GM23338 (cell line): ENCODE measurements at regions not wholly inside any gene's neighbourhood (a gene's known extent, or its start where the extent isn't known, plus 50 kb on each side); places are given as distances from the start of the nearest gene placed in this dataset.

Experiments used
- ATAC-seq: fragments of 200-7000 bp; cut with Tn5 transposase; 3 replicates; pipeline ENCODE4 v1.9.1; 2020
- DNase-seq: peaks from one replicate; pipeline ENCODE4 v3.0.0-alpha.2; 2015; ENCODE audit warnings: low spot score
- H2AFZ ChIP-seq: fragments of 200-600 bp; sonication (generic); 2 replicates; pipeline ENCODE4 v1.8.0; 2016; ENCODE audit warnings: antibody characterized with exemption, mild to moderate bottlenecking, moderate library complexity
- H3F3A ChIP-seq: fragments of 200-600 bp; sonication (generic); replicated peaks from 2 replicates; pipeline ENCODE4 v1.8.0; 2017; ENCODE audit warnings: antibody characterized with exemption, mixed run types, low read depth
- H3K27ac ChIP-seq: fragments of 200-600 bp; sonication (generic); 2 replicates; pipeline ENCODE4 v1.6.1; 2016; ENCODE audit warnings: low read depth
- H3K27me3 ChIP-seq: fragments of 200-600 bp; sonication (generic); 2 replicates; pipeline ENCODE4 v1.8.0; 2016; ENCODE audit warnings: mild to moderate bottlenecking, mixed run types, moderate library complexity; ENCODE audit not compliant: insufficient read depth
- H3K36me3 ChIP-seq: fragments of 200-600 bp; sonication (generic); 2 replicates; pipeline ENCODE4 v1.8.0; 2016; ENCODE audit warnings: mild to moderate bottlenecking; ENCODE audit not compliant: insufficient read depth
- H3K4me1 ChIP-seq: fragments of 200-600 bp; sonication (generic); 2 replicates; pipeline ENCODE4 v1.8.0; 2016; ENCODE audit warnings: mild to moderate bottlenecking, moderate library complexity; ENCODE audit not compliant: insufficient read depth
- H3K4me2 ChIP-seq: fragments of 200-600 bp; sonication (generic); 2 replicates; pipeline ENCODE4 v1.7.1; 2017; ENCODE audit warnings: mixed run types
- H3K4me3 ChIP-seq: fragments of 200-600 bp; sonication (generic); 2 replicates; pipeline ENCODE4 v1.6.1; 2016; ENCODE audit warnings: mixed run types
- H3K79me2 ChIP-seq: fragments of 200-600 bp; sonication (generic); replicated peaks from 2 replicates; pipeline ENCODE4 v1.8.0; 2017; ENCODE audit warnings: mild to moderate bottlenecking; ENCODE audit not compliant: insufficient read depth
- H3K9me2 ChIP-seq: fragments of 200-600 bp; sonication (generic); 2 replicates; pipeline ENCODE4 v1.8.0; 2017; ENCODE audit not compliant: insufficient read depth
- H4K20me1 ChIP-seq: fragments of 200-600 bp; sonication (generic); replicated peaks from 2 replicates; pipeline ENCODE4 v1.8.0; 2017; ENCODE audit warnings: mild to moderate bottlenecking; ENCODE audit not compliant: insufficient read depth
- H3K27ac Mint-ChIP-seq: 2 replicates; pipeline ENCODE4 v1.8.0; 2020; ENCODE audit warnings: inconsistent platforms, mild to moderate bottlenecking, moderate library complexity, mixed read lengths
- H3K27me3 Mint-ChIP-seq: 3 replicates; pipeline ENCODE4 v1.8.0; 2022; ENCODE audit warnings: low read depth, mild to moderate bottlenecking, moderate library complexity, mixed read lengths, inconsistent platforms; ENCODE audit not compliant: insufficient read depth, poor library complexity
- H3K36me3 Mint-ChIP-seq: 3 replicates; pipeline ENCODE4 v1.8.0; 2021; ENCODE audit warnings: low read depth, mild to moderate bottlenecking, inconsistent platforms, moderate library complexity, mixed read lengths
- H3K4me1 Mint-ChIP-seq: 3 replicates; pipeline ENCODE4 v1.8.0; 2020; ENCODE audit warnings: mild to moderate bottlenecking, inconsistent platforms, mixed read lengths
- H3K4me3 Mint-ChIP-seq: 3 replicates; pipeline ENCODE4 v1.8.0; 2021; ENCODE audit warnings: moderate library complexity, mild to moderate bottlenecking, inconsistent platforms, mixed read lengths
- H3K9me3 Mint-ChIP-seq: 3 replicates; pipeline ENCODE4 v1.8.0; 2020; ENCODE audit warnings: moderate library complexity, mild to moderate bottlenecking, inconsistent platforms, mixed read lengths
- CREB1 ChIP-seq: fragments of 250-450 bp; sonication (Bioruptor Pico); IDR thresholded peaks from 2 replicates; pipeline ENCODE4 v1.5.0; 2020; ENCODE audit warnings: low read depth, mild to moderate bottlenecking, moderate library complexity
- CTCF ChIP-seq, 2 experiments: fragments of 200-600 bp in 1 of 2; sonication (generic) in 1 of 2; conservative IDR thresholded peaks; 2 replicates each; pipeline versions ENCODE4 v1.5.1 to v1.6.1; 2016 to 2017; ENCODE audit warnings: antibody characterized with exemption in 2 of 2, low read depth in 2 of 2, mild to moderate bottlenecking in 2 of 2, moderate library complexity in 1 of 2
- EZH2 ChIP-seq: fragments of 200-600 bp; sonication (generic); IDR thresholded peaks from one replicate; pipeline ENCODE4 v1.8.0; 2017; ENCODE audit warnings: antibody characterized with exemption, mild to moderate bottlenecking, low read depth; ENCODE audit not compliant: unreplicated experiment
- EZH2phosphoT487 ChIP-seq: fragments of 200-600 bp; sonication (generic); IDR thresholded peaks from one replicate; pipeline ENCODE4 v1.8.1; 2018; ENCODE audit warnings: antibody characterized with exemption; ENCODE audit not compliant: unreplicated experiment
- JUNB ChIP-seq: IDR thresholded peaks from one replicate; pipeline ENCODE4 v1.6.1; 2016; ENCODE audit warnings: antibody characterized with exemption; ENCODE audit not compliant: unreplicated experiment
- NANOG ChIP-seq: IDR thresholded peaks from 2 replicates; pipeline ENCODE4 v1.6.1; 2016; ENCODE audit warnings: antibody characterized with exemption, borderline replicate concordance
- POLR2AphosphoS5 ChIP-seq: IDR thresholded peaks from 2 replicates; pipeline ENCODE4 v1.6.1; 2016; ENCODE audit warnings: antibody characterized with exemption, low read depth
- REST ChIP-seq: IDR thresholded peaks from one replicate; pipeline ENCODE4 v1.6.1; 2018; ENCODE audit warnings: antibody characterized with exemption; ENCODE audit not compliant: unreplicated experiment
- STAT1 ChIP-seq: IDR thresholded peaks from one replicate; pipeline ENCODE4 v1.6.1; 2016; ENCODE audit warnings: antibody characterized with exemption; ENCODE audit not compliant: unreplicated experiment
- ZNF114 ChIP-seq: fragments of 250-450 bp; sonication (Bioruptor Pico); IDR thresholded peaks from 2 replicates; pipeline ENCODE4 v1.5.0; 2020; ENCODE audit warnings: mild to moderate bottlenecking, moderate library complexity
- ZNF331 ChIP-seq: fragments of 250-450 bp; sonication (Bioruptor Pico); IDR thresholded peaks from 2 replicates; pipeline ENCODE4 v1.5.0; 2020; ENCODE audit warnings: low read depth, mild to moderate bottlenecking, moderate library complexity
- TF ChIP-seq, protein P1 (sequence below): IDR thresholded peaks from 2 replicates; pipeline ENCODE4 v1.6.1; 2016; ENCODE audit warnings: antibody characterized with exemption
- TF ChIP-seq, protein P2 (sequence below): fragments of 250-450 bp; sonication (Bioruptor Pico); IDR thresholded peaks from 2 replicates; pipeline ENCODE4 v1.5.0; 2020; ENCODE audit warnings: mild to moderate bottlenecking, moderate library complexity

- H3K4me2 ChIP-seq = no peak overlapping the region
- H3K27ac Mint-ChIP-seq = no peak overlapping the region
- H3K4me3 ChIP-seq = no peak overlapping the region
- H3K4me1 Mint-ChIP-seq = no peaks in the 10 kb centered on the region
- no peaks in the 10 kb centered on the region for H3K36me3 ChIP-seq
- TF ChIP-seq, protein P1, sequence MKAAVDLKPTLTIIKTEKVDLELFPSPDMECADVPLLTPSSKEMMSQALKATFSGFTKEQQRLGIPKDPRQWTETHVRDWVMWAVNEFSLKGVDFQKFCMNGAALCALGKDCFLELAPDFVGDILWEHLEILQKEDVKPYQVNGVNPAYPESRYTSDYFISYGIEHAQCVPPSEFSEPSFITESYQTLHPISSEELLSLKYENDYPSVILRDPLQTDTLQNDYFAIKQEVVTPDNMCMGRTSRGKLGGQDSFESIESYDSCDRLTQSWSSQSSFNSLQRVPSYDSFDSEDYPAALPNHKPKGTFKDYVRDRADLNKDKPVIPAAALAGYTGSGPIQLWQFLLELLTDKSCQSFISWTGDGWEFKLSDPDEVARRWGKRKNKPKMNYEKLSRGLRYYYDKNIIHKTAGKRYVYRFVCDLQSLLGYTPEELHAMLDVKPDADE = no peak
- TF ChIP-seq CREB1 (CRISPR knock-in tag) (no peak), ZNF114 (CRISPR knock-in tag) (no peak), EZH2phosphoT487 (no peak), ZNF331 (no peak), CTCF (conservative IDR thresholded peaks at IDR 0.05; ENCODE audit: low read depth in 2 of 2) (no peak), POLR2AphosphoS5 (no peak), EZH2 (no peak), NANOG (no peak), REST (no peak), JUNB (no peak), STAT1 (no peak)
- TF ChIP-seq, protein P2, sequence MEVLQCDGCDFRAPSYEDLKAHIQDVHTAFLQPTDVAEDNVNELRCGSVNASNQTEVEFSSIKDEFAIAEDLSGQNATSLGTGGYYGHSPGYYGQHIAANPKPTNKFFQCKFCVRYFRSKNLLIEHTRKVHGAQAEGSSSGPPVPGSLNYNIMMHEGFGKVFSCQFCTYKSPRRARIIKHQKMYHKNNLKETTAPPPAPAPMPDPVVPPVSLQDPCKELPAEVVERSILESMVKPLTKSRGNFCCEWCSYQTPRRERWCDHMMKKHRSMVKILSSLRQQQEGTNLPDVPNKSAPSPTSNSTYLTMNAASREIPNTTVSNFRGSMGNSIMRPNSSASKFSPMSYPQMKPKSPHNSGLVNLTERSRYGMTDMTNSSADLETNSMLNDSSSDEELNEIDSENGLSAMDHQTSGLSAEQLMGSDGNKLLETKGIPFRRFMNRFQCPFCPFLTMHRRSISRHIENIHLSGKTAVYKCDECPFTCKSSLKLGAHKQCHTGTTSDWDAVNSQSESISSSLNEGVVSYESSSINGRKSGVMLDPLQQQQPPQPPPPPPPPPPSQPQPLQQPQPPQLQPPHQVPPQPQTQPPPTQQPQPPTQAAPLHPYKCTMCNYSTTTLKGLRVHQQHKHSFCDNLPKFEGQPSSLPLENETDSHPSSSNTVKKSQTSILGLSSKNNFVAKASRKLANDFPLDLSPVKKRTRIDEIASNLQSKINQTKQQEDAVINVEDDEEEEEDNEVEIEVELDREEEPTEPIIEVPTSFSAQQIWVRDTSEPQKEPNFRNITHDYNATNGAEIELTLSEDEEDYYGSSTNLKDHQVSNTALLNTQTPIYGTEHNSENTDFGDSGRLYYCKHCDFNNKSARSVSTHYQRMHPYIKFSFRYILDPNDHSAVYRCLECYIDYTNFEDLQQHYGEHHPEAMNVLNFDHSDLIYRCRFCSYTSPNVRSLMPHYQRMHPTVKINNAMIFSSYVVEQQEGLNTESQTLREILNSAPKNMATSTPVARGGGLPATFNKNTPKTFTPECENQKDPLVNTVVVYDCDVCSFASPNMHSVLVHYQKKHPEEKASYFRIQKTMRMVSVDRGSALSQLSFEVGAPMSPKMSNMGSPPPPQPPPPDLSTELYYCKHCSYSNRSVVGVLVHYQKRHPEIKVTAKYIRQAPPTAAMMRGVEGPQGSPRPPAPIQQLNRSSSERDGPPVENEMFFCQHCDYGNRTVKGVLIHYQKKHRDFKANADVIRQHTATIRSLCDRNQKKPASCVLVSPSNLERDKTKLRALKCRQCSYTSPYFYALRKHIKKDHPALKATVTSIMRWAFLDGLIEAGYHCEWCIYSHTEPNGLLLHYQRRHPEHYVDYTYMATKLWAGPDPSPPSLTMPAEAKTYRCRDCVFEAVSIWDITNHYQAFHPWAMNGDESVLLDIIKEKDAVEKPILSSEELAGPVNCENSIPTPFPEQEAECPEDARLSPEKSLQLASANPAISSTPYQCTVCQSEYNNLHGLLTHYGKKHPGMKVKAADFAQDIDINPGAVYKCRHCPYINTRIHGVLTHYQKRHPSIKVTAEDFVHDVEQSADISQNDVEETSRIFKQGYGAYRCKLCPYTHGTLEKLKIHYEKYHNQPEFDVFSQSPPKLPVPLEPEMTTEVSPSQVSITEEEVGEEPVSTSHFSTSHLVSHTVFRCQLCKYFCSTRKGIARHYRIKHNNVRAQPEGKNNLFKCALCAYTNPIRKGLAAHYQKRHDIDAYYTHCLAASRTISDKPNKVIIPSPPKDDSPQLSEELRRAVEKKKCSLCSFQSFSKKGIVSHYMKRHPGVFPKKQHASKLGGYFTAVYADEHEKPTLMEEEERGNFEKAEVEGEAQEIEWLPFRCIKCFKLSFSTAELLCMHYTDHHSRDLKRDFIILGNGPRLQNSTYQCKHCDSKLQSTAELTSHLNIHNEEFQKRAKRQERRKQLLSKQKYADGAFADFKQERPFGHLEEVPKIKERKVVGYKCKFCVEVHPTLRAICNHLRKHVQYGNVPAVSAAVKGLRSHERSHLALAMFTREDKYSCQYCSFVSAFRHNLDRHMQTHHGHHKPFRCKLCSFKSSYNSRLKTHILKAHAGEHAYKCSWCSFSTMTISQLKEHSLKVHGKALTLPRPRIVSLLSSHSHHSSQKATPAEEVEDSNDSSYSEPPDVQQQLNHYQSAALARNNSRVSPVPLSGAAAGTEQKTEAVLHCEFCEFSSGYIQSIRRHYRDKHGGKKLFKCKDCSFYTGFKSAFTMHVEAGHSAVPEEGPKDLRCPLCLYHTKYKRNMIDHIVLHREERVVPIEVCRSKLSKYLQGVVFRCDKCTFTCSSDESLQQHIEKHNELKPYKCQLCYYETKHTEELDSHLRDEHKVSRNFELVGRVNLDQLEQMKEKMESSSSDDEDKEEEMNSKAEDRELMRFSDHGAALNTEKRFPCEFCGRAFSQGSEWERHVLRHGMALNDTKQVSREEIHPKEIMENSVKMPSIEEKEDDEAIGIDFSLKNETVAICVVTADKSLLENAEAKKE (CRISPR knock-in tag) = no peak
- no peak overlapping the region for H2AFZ ChIP-seq
- H3K27me3 ChIP-seq = no peaks in the 10 kb centered on the region
- H3K9me2 ChIP-seq = no peaks in the 10 kb centered on the region
- no peak for DNase-seq
- no peak overlapping the region for H3K27ac ChIP-seq
- H3F3A ChIP-seq = no peaks in the 10 kb centered on the region
- H3K36me3 Mint-ChIP-seq = peaks cover 15% of the 10 kb centered on the region; the same call in 2 of the 3 replicates
- no peaks in the 10 kb centered on the region for H4K20me1 ChIP-seq
- ATAC-seq = no peak
- peaks cover 15% of the 10 kb centered on the region; the same call in 2 of the 3 replicates for H3K9me3 Mint-ChIP-seq
- H3K4me1 ChIP-seq = no peaks in the 10 kb centered on the region
- H3K27me3 Mint-ChIP-seq = no peaks in the 10 kb centered on the region
- no peak overlapping the region for H3K4me3 Mint-ChIP-seq
- no peaks in the 10 kb centered on the region for H3K79me2 ChIP-seq
These were observed 1747.0 kb downstream of the OLFM4 start for GRCh38 chr13:54775501-54776191.
